Keratinocyte (primary cell): ENCODE measurements at regions not wholly inside any gene's neighbourhood (a gene's known extent, or its start where the extent isn't known, plus 50 kb on each side); places are given as distances from the start of the nearest gene placed in this dataset.

Experiments used
- CTCF ChIP-seq, 3 experiments: IDR thresholded peaks in 1 of 3; conservative IDR thresholded peaks in 1 of 3; optimal IDR thresholded peaks in 1 of 3; 2 replicates in 2 of 3; 3 replicates in 1 of 3; pipeline versions ENCODE3 to v1.5.1; 2011; ENCODE audit warnings: low read length in 3 of 3, mild to moderate bottlenecking in 3 of 3, moderate library complexity in 2 of 3, control low read depth in 1 of 3, inconsistent platforms in 1 of 3; ENCODE audit not compliant: insufficient read depth in 2 of 3; ENCODE audit errors: extremely low read depth in 1 of 3
- EZH2 ChIP-seq: IDR thresholded peaks from one replicate; pipeline ENCODE4 v1.6.1; 2012; ENCODE audit warnings: inconsistent platforms, mild to moderate bottlenecking, low read length, moderate library complexity

- no peak for TF ChIP-seq CTCF (optimal IDR thresholded peaks at IDR 0.05 in 1 of 3, IDR thresholded peaks at IDR 0.05 in 1 of 3, conservative IDR thresholded peaks at IDR 0.05 in 1 of 3; ENCODE audit: extremely low read depth in 1 of 3, insufficient read depth in 2 of 3, low read length in 3 of 3)
- TF ChIP-seq EZH2 = no peak
These were observed 68.8 kb downstream of the YIPF5 start for GRCh38 chr5:144101616-144102015.
